ENCODE measurements at regions not wholly inside any gene's neighbourhood (a gene's known extent, or its start where the extent isn't known, plus 50 kb on each side); places are given as distances from the start of the nearest gene placed in this dataset.

DNA sequence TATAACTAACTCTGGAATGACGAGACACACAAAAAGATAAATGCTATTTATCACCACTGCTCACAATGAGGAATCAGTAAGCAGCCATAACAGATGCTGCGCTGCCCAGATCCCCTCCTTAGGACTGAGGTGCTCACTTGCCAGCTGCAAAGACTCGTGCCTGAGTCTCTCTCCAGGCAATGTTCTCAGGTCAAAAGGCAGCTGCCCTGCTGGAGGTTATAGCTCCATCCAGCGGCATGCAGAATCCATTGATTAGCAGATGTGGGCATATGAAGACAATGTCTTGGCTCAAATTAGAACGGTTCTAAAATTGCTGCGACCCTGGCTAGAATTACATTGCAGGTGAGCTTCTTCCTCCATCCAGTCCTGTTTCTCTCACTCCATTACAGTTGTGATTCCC, 328.2 kb upstream of the CHRM3 start:
- peaks cover 15% of the 10 kb centered on the region for H3K9me3 Mint-ChIP-seq
- no peaks in the 10 kb centered on the region for H3K36me3 Mint-ChIP-seq
- CTCF ChIA-PET, result no interaction called here
- no peak overlapping the region for H3K27ac Mint-ChIP-seq
- no peak overlapping the region for H3K4me3 Mint-ChIP-seq
- no peak for DNase-seq
- no peaks in the 10 kb centered on the region for H3K4me1 Mint-ChIP-seq (ENCODE audit: low read depth)
- no peaks in the 10 kb centered on the region for H3K27me3 Mint-ChIP-seq
- intact Hi-C loops (cut with micrococcal nuclease), result no loop called here
- POLR2A ChIA-PET, result no interaction called here

- no peak for DNase-seq
These were observed 329.4 kb upstream of the CHRM3 start for GRCh38 chr1:239056940-239057339.

DNA sequence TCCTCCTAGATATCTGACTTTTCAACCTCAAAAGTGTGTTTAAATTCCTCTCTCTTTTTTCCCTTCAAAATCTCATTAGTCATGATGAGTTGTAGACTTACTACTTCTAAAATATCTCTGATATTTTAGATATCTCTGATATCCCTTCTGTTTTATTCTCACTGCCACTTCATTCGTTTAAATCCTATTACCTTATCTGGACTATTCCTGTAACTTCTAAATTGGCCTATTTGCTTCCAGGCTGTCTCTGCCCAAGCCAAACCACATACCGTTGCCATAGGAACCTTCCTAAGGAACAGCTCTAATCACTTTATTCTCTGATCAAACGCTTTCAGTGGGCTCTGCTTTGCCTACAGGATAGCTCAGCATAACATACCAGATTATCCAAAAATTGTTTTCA, 333.1 kb upstream of the CHRM3 start:
- intact Hi-C loops (cut with micrococcal nuclease), result no loop called here
- Mint-ChIP-seq H3K9me3 (peaks cover 15% of the 10 kb centered on the region), H3K4me3 (no peak overlapping the region), H3K27ac (no peak overlapping the region), H3K4me1 (ENCODE audit: low read depth) (no peaks in the 10 kb centered on the region), H3K36me3 (no peaks in the 10 kb centered on the region), H3K27me3 (no peaks in the 10 kb centered on the region)
- ChIA-PET CTCF (no interaction called here), POLR2A (no interaction called here)
- no peak for DNase-seq

More at GRCh38 chr1:239056940-239057339, 329.4 kb upstream of the CHRM3 start:
- no peak overlapping the region for H3K27ac Mint-ChIP-seq
- H3K9me3 Mint-ChIP-seq, result peaks cover 15% of the 10 kb centered on the region
- H3K4me3 Mint-ChIP-seq, result no peak overlapping the region
- POLR2A ChIA-PET, result no interaction called here
- CTCF ChIA-PET, result no interaction called here
- no peaks in the 10 kb centered on the region for H3K36me3 Mint-ChIP-seq
- intact Hi-C loops (cut with micrococcal nuclease), result no loop called here
- H3K4me1 Mint-ChIP-seq (ENCODE audit: low read depth), result no peaks in the 10 kb centered on the region
- no peaks in the 10 kb centered on the region for H3K27me3 Mint-ChIP-seq

GRCh38 chr1:239049571-239049970, 336.8 kb upstream of the CHRM3 start:
- Mint-ChIP-seq H3K36me3 (no peaks in the 10 kb centered on the region), H3K27ac (no peak overlapping the region), H3K4me3 (no peak overlapping the region), H3K27me3 (no peaks in the 10 kb centered on the region), H3K9me3 (peaks cover 4% of the 10 kb centered on the region), H3K4me1 (ENCODE audit: low read depth) (no peaks in the 10 kb centered on the region)
- no peak for DNase-seq
- POLR2A ChIA-PET, result no interaction called here
- CTCF ChIA-PET, result no interaction called here
- intact Hi-C loops (cut with micrococcal nuclease), result no loop called here

GRCh38 chr1:239044829-239045228, 341.5 kb upstream of the CHRM3 start:
- Mint-ChIP-seq H3K27me3 (no peaks in the 10 kb centered on the region), H3K36me3 (no peaks in the 10 kb centered on the region), H3K4me3 (no peak overlapping the region), H3K4me1 (ENCODE audit: low read depth) (no peaks in the 10 kb centered on the region), H3K9me3 (no peaks in the 10 kb centered on the region), H3K27ac (no peak overlapping the region)
- ChIA-PET POLR2A (no interaction called here), CTCF (no interaction called here)
- intact Hi-C loops (cut with micrococcal nuclease), result no loop called here
- no peak for DNase-seq

DNA sequence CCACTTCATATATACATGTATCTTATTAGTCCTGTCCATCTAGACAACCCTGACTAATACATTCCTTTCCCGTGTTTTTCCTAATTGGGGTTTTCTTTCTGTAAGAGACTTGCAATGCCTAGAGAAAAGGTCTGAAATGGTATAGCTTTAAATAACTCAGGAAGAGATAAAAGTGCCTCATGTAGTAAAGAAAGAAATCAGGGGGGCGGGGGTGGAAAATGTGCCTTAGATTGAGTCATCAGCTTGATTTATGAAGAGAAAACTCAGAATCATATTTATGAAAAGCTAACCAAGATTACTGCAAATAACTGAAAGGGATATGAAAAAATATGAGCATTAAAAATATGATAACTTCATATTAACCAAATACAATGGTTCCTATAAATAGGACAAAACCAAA, 345.8 kb upstream of the CHRM3 start:
- H3K27me3 Mint-ChIP-seq, result no peaks in the 10 kb centered on the region
- H3K4me1 Mint-ChIP-seq (ENCODE audit: low read depth), result no peaks in the 10 kb centered on the region
- CTCF ChIA-PET, result no interaction called here
- POLR2A ChIA-PET, result no interaction called here
- H3K36me3 Mint-ChIP-seq, result no peaks in the 10 kb centered on the region
- H3K27ac Mint-ChIP-seq, result no peak overlapping the region
- H3K9me3 Mint-ChIP-seq, result no peaks in the 10 kb centered on the region
- no peak for DNase-seq
- no peak overlapping the region for H3K4me3 Mint-ChIP-seq
- intact Hi-C loops (cut with micrococcal nuclease), result no loop called here

GRCh38 chr1:239031310-239031709, 355.1 kb upstream of the CHRM3 start:
- intact Hi-C loops (cut with micrococcal nuclease), result no loop called here
- Mint-ChIP-seq H3K27me3 (no peaks in the 10 kb centered on the region), H3K9me3 (no peaks in the 10 kb centered on the region), H3K27ac (no peak overlapping the region), H3K36me3 (no peaks in the 10 kb centered on the region), H3K4me1 (ENCODE audit: low read depth) (no peaks in the 10 kb centered on the region), H3K4me3 (no peak overlapping the region)
- CTCF ChIA-PET, result no interaction called here
- no peak for DNase-seq
- POLR2A ChIA-PET, result no interaction called here

- CTCF ChIA-PET, result no interaction called here
- Mint-ChIP-seq H3K4me1 (ENCODE audit: low read depth) (no peaks in the 10 kb centered on the region), H3K27ac (no peak overlapping the region), H3K27me3 (no peaks in the 10 kb centered on the region), H3K36me3 (no peaks in the 10 kb centered on the region), H3K4me3 (no peak overlapping the region), H3K9me3 (peaks cover under 1% of the 10 kb centered on the region)
- POLR2A ChIA-PET, result no interaction called here
- intact Hi-C loops (cut with micrococcal nuclease), result no loop called here
- no peak for DNase-seq
These were observed 360.2 kb upstream of the CHRM3 start for GRCh38 chr1:239025997-239026694.

- intact Hi-C loops (cut with micrococcal nuclease), result no loop called here
- Mint-ChIP-seq H3K9me3 (peaks cover 2% of the 10 kb centered on the region), H3K4me1 (ENCODE audit: low read depth) (no peaks in the 10 kb centered on the region), H3K27me3 (no peaks in the 10 kb centered on the region), H3K36me3 (no peaks in the 10 kb centered on the region), H3K27ac (no peak overlapping the region), H3K4me3 (no peak overlapping the region)
- POLR2A ChIA-PET, result no interaction called here
- no peak for DNase-seq
- CTCF ChIA-PET, result no interaction called here
These were observed 361.1 kb upstream of the CHRM3 start for GRCh38 chr1:239025223-239025622.

DNA sequence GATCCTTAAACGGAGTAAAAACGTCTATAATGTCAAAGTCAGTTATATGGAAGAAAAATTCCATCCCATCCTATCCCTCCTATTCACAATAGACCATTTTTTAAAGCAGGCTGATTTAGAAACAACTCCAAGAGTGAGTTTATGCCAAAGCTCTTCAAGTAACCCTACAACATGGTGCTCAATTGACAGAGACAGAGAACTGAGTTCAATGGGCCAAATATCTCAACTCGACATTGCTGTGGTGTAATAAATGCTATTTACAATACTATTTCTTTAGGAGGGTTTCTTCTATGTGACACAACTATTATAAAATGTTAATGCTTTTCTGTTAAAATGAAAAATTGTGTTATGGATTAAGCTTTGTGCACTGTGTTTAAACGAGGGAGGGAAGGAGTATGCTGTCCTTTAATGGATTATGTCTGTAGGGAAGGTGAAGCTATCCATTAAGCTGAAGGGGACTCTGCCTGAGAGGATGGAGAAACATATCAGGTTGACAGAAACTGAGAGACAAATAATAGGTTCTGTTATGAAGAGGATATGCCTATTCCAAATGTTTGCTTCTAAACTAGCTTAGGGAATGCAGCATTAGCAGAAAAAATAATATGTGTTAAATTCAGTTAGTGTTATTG, 362.5 kb upstream of the CHRM3 start:
- Mint-ChIP-seq H3K27me3 (no peaks in the 10 kb centered on the region), H3K27ac (no peak overlapping the region), H3K4me3 (no peak overlapping the region), H3K9me3 (peaks cover 2% of the 10 kb centered on the region), H3K4me1 (ENCODE audit: low read depth) (no peaks in the 10 kb centered on the region), H3K36me3 (no peaks in the 10 kb centered on the region)
- POLR2A ChIA-PET, result no interaction called here
- CTCF ChIA-PET, result no interaction called here
- intact Hi-C loops (cut with micrococcal nuclease), result no loop called here
- no peak for DNase-seq

DNA sequence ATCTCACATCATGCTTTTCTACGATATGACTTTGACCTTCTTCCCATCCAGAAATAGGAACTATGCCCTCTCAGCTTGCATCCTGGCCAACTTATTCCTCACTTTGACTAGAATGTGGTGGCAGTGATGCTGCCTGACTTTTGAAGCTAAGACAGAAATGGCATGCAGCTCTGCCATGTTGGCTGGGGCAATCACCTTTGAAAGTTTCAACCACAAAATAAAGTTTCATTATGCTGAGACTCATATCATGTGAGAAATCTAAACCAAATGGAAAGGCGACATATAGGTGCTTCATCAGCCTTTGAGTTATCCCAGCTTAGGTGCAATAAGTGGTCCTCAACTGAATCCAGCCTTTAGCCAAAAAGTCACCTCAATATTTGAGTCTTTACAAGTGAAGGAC, 370.0 kb upstream of the CHRM3 start:
- ChIA-PET CTCF (interaction anchor here (0.7 kb wide), 1 partner anchor 56 kb away, joined by 3 read pairs; no protein-coding TSS in a partner anchor), POLR2A (no interaction called here)
- Mint-ChIP-seq H3K27me3 (no peaks in the 10 kb centered on the region), H3K4me3 (no peak overlapping the region), H3K27ac (no peak overlapping the region), H3K9me3 (peaks cover 7% of the 10 kb centered on the region), H3K4me1 (ENCODE audit: low read depth) (no peaks in the 10 kb centered on the region), H3K36me3 (no peaks in the 10 kb centered on the region)
- DNase-seq, result no peak
- intact Hi-C loops (cut with micrococcal nuclease), result no loop called here

DNA sequence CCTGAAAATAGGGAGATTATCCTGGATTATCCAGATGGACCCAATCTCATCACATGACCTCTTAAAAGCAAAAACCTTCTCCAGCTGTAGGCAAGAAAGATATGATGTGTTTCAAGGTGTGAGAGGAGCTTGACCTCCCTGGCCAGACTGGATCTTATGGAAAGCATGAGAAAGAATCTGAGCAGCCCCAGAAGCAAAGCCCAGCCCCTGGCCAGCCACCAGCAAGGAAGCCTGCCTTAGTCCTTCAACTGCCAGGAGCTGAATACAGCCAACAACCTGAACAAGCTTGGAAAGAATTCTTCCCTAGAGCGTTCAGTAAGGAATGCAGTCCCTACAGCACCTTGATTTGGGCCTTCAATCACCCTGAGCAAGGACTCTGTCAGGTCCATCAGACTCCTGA, 375.0 kb upstream of the CHRM3 start:
- H3K27ac Mint-ChIP-seq, result no peak overlapping the region
- H3K4me3 Mint-ChIP-seq, result no peak overlapping the region
- H3K27me3 Mint-ChIP-seq, result no peaks in the 10 kb centered on the region
- no peaks in the 10 kb centered on the region for H3K4me1 Mint-ChIP-seq (ENCODE audit: low read depth)
- ChIA-PET POLR2A (no interaction called here), CTCF (interaction anchor here (0.8 kb wide), 1 partner anchor 303 kb away, joined by 3 read pairs; no protein-coding TSS in a partner anchor)
- DNase-seq, result no peak
- intact Hi-C loops (cut with micrococcal nuclease), result no loop called here
- peaks cover 4% of the 10 kb centered on the region for H3K9me3 Mint-ChIP-seq
- no peaks in the 10 kb centered on the region for H3K36me3 Mint-ChIP-seq

GRCh38 chr1:239008568-239008967, 377.8 kb upstream of the CHRM3 start:
- Mint-ChIP-seq H3K4me1 (ENCODE audit: low read depth) (no peaks in the 10 kb centered on the region), H3K27ac (no peak overlapping the region), H3K9me3 (peaks cover 4% of the 10 kb centered on the region)

More at GRCh38 chr1:239008568-239008967, 377.8 kb upstream of the CHRM3 start:
- POLR2A ChIA-PET, result no interaction called here
- intact Hi-C loops (cut with micrococcal nuclease), result no loop called here
- Mint-ChIP-seq H3K27me3 (no peaks in the 10 kb centered on the region), H3K36me3 (no peaks in the 10 kb centered on the region), H3K4me3 (no peak overlapping the region)
- CTCF ChIA-PET, result no interaction called here
- DNase-seq, result no peak
